GM12875 (cell line): ENCODE measurements at regions not wholly inside any gene's neighbourhood (a gene's known extent, or its start where the extent isn't known, plus 50 kb on each side); places are given as distances from the start of the nearest gene placed in this dataset.

Experiments
- H3K4me3 ChIP-seq: one replicate; pipeline ENCODE4 v1.5.1; 2011; ENCODE audit warnings: low read depth, low read length, control low read depth
- TF ChIP-seq, protein P1 (sequence below): IDR thresholded peaks from 2 replicates; pipeline ENCODE4 v1.5.1; 2011; ENCODE audit warnings: low read depth, mild to moderate bottlenecking, control low read depth, inconsistent platforms, low read length, moderate library complexity, borderline replicate concordance; ENCODE audit not compliant: insufficient read depth

DNA sequence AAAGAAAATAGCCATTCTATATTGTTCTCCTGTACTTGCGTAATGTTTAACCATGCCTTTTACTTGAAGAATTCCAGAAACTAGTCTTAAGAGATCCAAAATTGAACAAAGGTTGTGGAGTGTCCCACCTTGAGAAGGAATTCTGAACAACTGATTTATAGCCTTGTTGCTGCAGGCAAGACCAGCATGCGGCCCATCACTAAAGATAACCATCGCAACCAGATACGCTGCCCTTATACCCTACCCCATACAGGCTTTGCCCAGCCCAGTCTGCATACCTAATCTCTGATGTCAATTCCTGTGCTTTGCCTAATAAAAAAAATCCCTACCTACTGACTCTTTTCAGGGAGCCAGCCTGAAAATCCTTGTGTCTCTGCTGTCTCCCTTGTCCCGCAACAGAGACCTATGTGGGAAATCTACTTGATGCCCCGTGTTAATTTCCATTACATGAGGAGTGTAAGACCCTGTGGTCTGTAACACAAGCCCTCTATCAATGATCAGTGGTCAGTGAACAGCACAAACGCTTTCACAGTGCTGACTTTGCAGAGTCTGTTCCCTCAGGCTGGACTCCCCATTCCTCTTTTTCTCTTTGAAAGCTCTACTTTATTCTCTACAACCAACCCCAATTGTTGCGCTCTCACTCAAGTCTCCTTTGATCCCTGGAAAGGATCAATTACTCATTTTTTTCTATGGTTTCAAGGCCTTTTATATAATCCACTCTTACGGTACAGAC is 125.7 kb upstream of the BTBD3 start:
- TF ChIP-seq, protein P1, sequence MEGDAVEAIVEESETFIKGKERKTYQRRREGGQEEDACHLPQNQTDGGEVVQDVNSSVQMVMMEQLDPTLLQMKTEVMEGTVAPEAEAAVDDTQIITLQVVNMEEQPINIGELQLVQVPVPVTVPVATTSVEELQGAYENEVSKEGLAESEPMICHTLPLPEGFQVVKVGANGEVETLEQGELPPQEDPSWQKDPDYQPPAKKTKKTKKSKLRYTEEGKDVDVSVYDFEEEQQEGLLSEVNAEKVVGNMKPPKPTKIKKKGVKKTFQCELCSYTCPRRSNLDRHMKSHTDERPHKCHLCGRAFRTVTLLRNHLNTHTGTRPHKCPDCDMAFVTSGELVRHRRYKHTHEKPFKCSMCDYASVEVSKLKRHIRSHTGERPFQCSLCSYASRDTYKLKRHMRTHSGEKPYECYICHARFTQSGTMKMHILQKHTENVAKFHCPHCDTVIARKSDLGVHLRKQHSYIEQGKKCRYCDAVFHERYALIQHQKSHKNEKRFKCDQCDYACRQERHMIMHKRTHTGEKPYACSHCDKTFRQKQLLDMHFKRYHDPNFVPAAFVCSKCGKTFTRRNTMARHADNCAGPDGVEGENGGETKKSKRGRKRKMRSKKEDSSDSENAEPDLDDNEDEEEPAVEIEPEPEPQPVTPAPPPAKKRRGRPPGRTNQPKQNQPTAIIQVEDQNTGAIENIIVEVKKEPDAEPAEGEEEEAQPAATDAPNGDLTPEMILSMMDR, result no peak
- no peak overlapping the region for H3K4me3 ChIP-seq

DNA sequence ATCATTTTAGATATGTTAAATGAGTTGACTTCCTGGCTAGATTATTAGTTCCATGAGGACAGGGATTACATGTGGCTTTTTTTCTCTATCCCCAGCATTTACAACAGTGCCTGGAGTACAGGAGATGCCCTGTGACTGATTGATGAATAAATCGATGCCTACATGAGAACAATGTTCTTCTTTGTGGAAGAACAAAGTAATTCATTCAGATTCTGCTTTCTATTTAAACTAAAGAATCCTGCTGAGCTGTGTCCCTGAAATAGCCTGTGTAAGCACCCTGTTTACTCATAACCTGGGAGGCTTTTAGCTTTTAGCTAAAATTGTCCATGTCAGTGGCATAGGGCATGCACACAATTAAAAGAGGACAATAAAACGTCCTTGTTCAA is 125.1 kb upstream of the BTBD3 start:
- TF ChIP-seq, protein P1, result no peak
- H3K4me3 ChIP-seq, result no peak overlapping the region

GRCh38 chr20:11794525-11794924 is 123.2 kb upstream of the BTBD3 start:
- TF ChIP-seq, protein P1, result no peak

GRCh38 chr20:11795071-11795615 is 122.5 kb upstream of the BTBD3 start:
- H3K4me3 ChIP-seq, result no peak overlapping the region
- TF ChIP-seq, protein P1, result no peak

More at GRCh38 chr20:11794525-11794924, 123.2 kb upstream of the BTBD3 start:
- H3K4me3 ChIP-seq, result no peak overlapping the region

DNA sequence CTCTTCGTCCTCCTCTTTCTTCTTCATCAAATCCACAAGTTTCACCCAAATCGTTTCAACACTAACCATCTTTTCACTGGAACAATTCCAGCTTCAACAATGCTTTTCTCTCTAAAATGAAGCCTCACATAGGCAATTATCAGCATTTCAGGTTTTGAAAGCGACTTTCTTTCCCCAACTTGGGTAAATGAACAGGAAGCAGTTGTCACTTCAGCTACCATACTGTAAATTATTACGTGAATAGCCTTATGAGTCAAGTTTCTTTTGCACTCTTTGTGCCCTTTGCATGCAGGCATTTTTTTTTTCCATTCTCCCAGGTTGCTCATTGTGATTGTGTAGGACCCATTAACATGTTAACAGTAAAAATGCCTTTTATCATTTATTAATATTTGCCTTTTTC is 121.7 kb upstream of the BTBD3 start:
- TF ChIP-seq, protein P1, result no peak
- no peak overlapping the region for H3K4me3 ChIP-seq

GRCh38 chr20:11797156-11797555 is 120.5 kb upstream of the BTBD3 start:
- TF ChIP-seq, protein P1, result no peak
- H3K4me3 ChIP-seq, result no peak overlapping the region

DNA sequence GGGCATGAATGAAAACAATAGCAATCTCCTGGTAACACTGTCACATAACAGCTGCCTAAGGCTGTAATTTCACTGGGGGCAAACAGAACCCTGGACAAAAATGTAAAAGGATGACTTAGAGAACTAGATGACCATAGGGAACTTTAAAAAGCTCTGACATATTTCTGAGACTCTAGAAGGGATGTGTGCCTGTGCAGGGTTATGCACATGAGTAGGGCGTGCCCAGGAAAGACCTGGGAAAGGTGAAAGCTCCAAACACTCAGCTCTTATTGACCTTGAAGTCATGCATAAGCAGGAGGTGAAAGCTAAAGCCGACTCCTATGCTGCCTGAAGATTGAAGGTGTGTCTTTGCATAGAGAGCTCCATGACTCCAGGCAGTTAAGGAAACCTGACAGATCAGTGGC is 118.4 kb upstream of the BTBD3 start:
- H3K4me3 ChIP-seq, result no peak overlapping the region
- TF ChIP-seq, protein P1, result no peak
